Mesenchymal stem cell (in vitro differentiated cells and primary cell): ENCODE measurements at regions not wholly inside any gene's neighbourhood (a gene's known extent, or its start where the extent isn't known, plus 50 kb on each side); places are given as distances from the start of the nearest gene placed in this dataset.

Experiments
- DNase-seq: peaks from one replicate; pipeline ENCODE4 v3.0.0-alpha.2; 2013
- H2AFZ ChIP-seq: one replicate; pipeline ENCODE4 v1.6.1; 2013; ENCODE audit warnings: low read depth, mild to moderate bottlenecking, control low read depth, inconsistent platforms, low read length, moderate library complexity
- H2AK5ac ChIP-seq: 2 replicates; pipeline ENCODE4 v1.6.1; 2013; ENCODE audit warnings: low read length, moderate library complexity, mild to moderate bottlenecking, inconsistent platforms; ENCODE audit not compliant: severe bottlenecking
- H2BK120ac ChIP-seq: one replicate; pipeline ENCODE4 v1.6.1; 2013; ENCODE audit warnings: low read depth, mild to moderate bottlenecking, inconsistent platforms, low read length, moderate library complexity
- H2BK12ac ChIP-seq, 2 experiments: one replicate each; pipeline ENCODE4 v1.6.1; 2013; ENCODE audit warnings: inconsistent platforms in 2 of 2, low read length in 2 of 2, mild to moderate bottlenecking in 2 of 2, moderate library complexity in 2 of 2, control low read depth in 1 of 2
- H2BK15ac ChIP-seq: one replicate; pipeline ENCODE4 v1.6.1; 2013; ENCODE audit warnings: mild to moderate bottlenecking, low read depth, inconsistent platforms; ENCODE audit not compliant: poor library complexity, severe bottlenecking
- H2BK5ac ChIP-seq: 2 replicates; pipeline ENCODE4 v1.6.1; 2013; ENCODE audit warnings: low read depth, mild to moderate bottlenecking, low read length, control low read depth, inconsistent platforms; ENCODE audit not compliant: poor library complexity, severe bottlenecking
- H3K14ac ChIP-seq, 2 experiments: one replicate each; pipeline ENCODE4 v1.6.1; 2013; ENCODE audit warnings: inconsistent platforms in 2 of 2, low read length in 2 of 2, control low read depth in 1 of 2, mild to moderate bottlenecking in 1 of 2, moderate library complexity in 1 of 2
- H3K18ac ChIP-seq, 2 experiments: one replicate each; pipeline ENCODE4 v1.6.1; 2013; ENCODE audit warnings: inconsistent platforms in 2 of 2, low read length in 2 of 2, control low read depth in 1 of 2, low read depth in 1 of 2, mild to moderate bottlenecking in 1 of 2
- H3K23ac ChIP-seq, 2 experiments: one replicate each; pipeline ENCODE4 v1.6.1; 2013; ENCODE audit warnings: inconsistent platforms in 2 of 2, low read length in 2 of 2, mild to moderate bottlenecking in 2 of 2, moderate library complexity in 2 of 2, control low read depth in 1 of 2
- H3K27ac ChIP-seq: 2 replicates; pipeline ENCODE4 v1.5.1; 2013; ENCODE audit warnings: mild to moderate bottlenecking, moderate library complexity, low read length, control low read depth, inconsistent platforms; ENCODE audit not compliant: poor library complexity, severe bottlenecking
- H3K27me3 ChIP-seq, 2 experiments: 2 replicates each; pipeline versions ENCODE4 v1.6.1 to v1.7.0; 2013; ENCODE audit warnings: low read length in 2 of 2, mild to moderate bottlenecking in 2 of 2, moderate library complexity in 2 of 2, control low read depth in 1 of 2, inconsistent platforms in 1 of 2; ENCODE audit not compliant: control insufficient read depth in 1 of 2, insufficient read depth in 1 of 2
- H3K36me3 ChIP-seq, 2 experiments: 2 replicates each; pipeline versions ENCODE4 v1.6.1 to v1.7.0; 2013; ENCODE audit warnings: low read length in 2 of 2, control low read depth in 1 of 2, inconsistent platforms in 1 of 2, low read depth in 1 of 2, mild to moderate bottlenecking in 1 of 2; ENCODE audit not compliant: insufficient read depth in 2 of 2, control insufficient read depth in 1 of 2
- H3K4ac ChIP-seq, 2 experiments: one replicate each; pipeline ENCODE4 v1.6.1; 2013; ENCODE audit warnings: inconsistent platforms in 2 of 2, low read length in 2 of 2, mild to moderate bottlenecking in 2 of 2, moderate library complexity in 2 of 2, control low read depth in 1 of 2, low read depth in 1 of 2
- H3K4me1 ChIP-seq: 2 replicates; pipeline ENCODE4 v1.6.1; 2013; ENCODE audit warnings: low read depth, low read length, control low read depth; ENCODE audit not compliant: control insufficient read depth, insufficient read depth
- H3K4me2 ChIP-seq: 2 replicates; pipeline ENCODE4 v1.6.1; 2013; ENCODE audit warnings: low read length, mild to moderate bottlenecking, inconsistent platforms; ENCODE audit not compliant: poor library complexity, severe bottlenecking
- H3K4me3 ChIP-seq, 2 experiments: 2 replicates each; pipeline versions ENCODE4 v1.5.1 to v1.7.0; 2013; ENCODE audit warnings: low read length in 2 of 2, mild to moderate bottlenecking in 2 of 2, control low read depth in 1 of 2, low read depth in 1 of 2; ENCODE audit not compliant: insufficient read depth in 1 of 2
- H3K79me1 ChIP-seq: replicated peaks from 2 replicates; pipeline ENCODE4 v1.6.1; 2013; ENCODE audit warnings: mild to moderate bottlenecking, control low read depth, low read length, inconsistent platforms; ENCODE audit not compliant: poor library complexity, severe bottlenecking
- H3K9ac ChIP-seq: 2 replicates; pipeline ENCODE4 v1.7.0; 2013; ENCODE audit warnings: mild to moderate bottlenecking, low read length, moderate library complexity
- H3K9me3 ChIP-seq: 2 replicates; pipeline ENCODE4 v1.7.0; 2013; ENCODE audit warnings: mild to moderate bottlenecking, low read length; ENCODE audit not compliant: control insufficient read depth
- H4K8ac ChIP-seq: one replicate; pipeline ENCODE4 v1.6.1; 2013; ENCODE audit warnings: inconsistent platforms, mild to moderate bottlenecking, low read length, moderate library complexity
- H4K91ac ChIP-seq: one replicate; pipeline ENCODE4 v1.6.1; 2013; ENCODE audit warnings: mild to moderate bottlenecking, low read length, inconsistent platforms
- WGBS: methylation state at CpG from one replicate; pipeline ENCODE4 v1.1.7; 2013; ENCODE audit warnings: mixed read lengths; 5-methylcytosine and 5-hydroxymethylcytosine counted together

GRCh38 chr15:94731286-94731685, 499.9 kb downstream of the MCTP2 start:
- Histone ChIP-seq H3K14ac (no peak overlapping the region), H3K79me1 (no peaks in the 10 kb centered on the region), H2AK5ac (no peak overlapping the region), H2BK120ac (no peak overlapping the region), H3K9ac (no peak overlapping the region), H4K91ac (no peak overlapping the region), H2BK15ac (no peak overlapping the region), H2BK12ac (no peak overlapping the region), H3K4me2 (no peak overlapping the region), H2AFZ (no peak overlapping the region), H3K27me3 (no peaks in the 10 kb centered on the region), H3K4me1 (no peaks in the 10 kb centered on the region), H3K23ac (no peak overlapping the region), H3K27ac (no peak overlapping the region), H2BK5ac (no peak overlapping the region), H3K18ac (no peak overlapping the region), H3K4ac (no peak overlapping the region), H3K9me3 (peaks cover 5% of the 10 kb centered on the region), H4K8ac (no peak overlapping the region), H3K4me3 (no peak overlapping the region), H3K36me3 (no peaks in the 10 kb centered on the region)
- no CpG with 5 or more reads among the region's 3 CpGs for WGBS
- DNase-seq: no peak

DNA sequence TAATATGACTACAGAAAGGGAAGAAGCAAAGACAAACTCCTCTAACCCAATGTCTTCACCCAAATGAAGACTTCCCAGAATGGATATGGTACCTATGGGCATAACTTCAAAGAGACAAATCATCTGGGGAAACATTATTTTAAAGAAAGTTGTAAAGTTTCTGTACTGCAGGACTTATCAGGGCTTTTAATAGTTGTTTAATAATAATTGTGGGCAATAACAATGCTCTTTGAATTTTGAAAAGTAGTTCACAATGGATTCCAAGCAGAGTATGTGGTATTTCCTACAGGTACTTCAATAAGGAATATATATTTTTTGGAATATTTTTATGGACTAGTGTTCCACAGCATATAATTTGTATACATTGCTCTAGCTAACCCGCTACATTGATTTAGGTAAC, 503.1 kb downstream of the MCTP2 start:
- no peaks in the 10 kb centered on the region for H3K79me1 ChIP-seq
- no peak overlapping the region for H3K4ac ChIP-seq
- no peak overlapping the region for H3K23ac ChIP-seq
- H3K4me1 ChIP-seq: no peaks in the 10 kb centered on the region
- H2BK15ac ChIP-seq: no peak overlapping the region
- H3K9ac ChIP-seq: no peak overlapping the region
- no peak overlapping the region for H3K14ac ChIP-seq
- no peak overlapping the region for H2BK5ac ChIP-seq
- H3K9me3 ChIP-seq: no peaks in the 10 kb centered on the region
- H2AFZ ChIP-seq: no peak overlapping the region
- H3K4me3 ChIP-seq: no peak overlapping the region
- no peak overlapping the region for H2AK5ac ChIP-seq
- H3K36me3 ChIP-seq: no peaks in the 10 kb centered on the region
- no peak overlapping the region for H4K8ac ChIP-seq
- no CpG with 5 or more reads among the region's 1 CpG for WGBS
- no peak overlapping the region for H3K18ac ChIP-seq
- H2BK12ac ChIP-seq: no peak overlapping the region
- no peak overlapping the region for H3K4me2 ChIP-seq
- H3K27me3 ChIP-seq: no peaks in the 10 kb centered on the region
- no peak overlapping the region for H4K91ac ChIP-seq
- DNase-seq: no peak
- no peak overlapping the region for H2BK120ac ChIP-seq
- no peak overlapping the region for H3K27ac ChIP-seq

DNA sequence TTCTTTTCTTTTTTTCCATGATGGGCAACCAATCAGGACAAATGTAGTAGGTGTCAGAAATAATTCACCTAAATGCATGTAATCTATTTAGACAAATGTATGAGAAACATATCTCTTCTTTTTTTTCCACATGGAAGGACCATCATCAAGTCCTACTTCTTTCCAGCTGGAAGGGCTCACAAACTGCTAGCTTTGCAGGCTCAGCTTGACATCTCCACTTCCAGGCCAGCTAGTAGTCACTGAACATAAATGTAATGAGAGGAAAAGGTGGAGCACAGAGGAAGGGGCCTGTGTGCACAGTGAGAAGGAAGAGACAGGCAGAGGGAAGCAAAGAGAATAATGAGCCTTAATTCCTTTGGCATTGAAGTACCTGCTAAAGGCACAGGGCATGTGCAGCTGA, 504.9 kb downstream of the MCTP2 start:
- no peak overlapping the region for H3K4ac ChIP-seq
- H3K4me2 ChIP-seq: no peak overlapping the region
- no peak overlapping the region for H4K91ac ChIP-seq
- H3K9me3 ChIP-seq: no peaks in the 10 kb centered on the region
- H3K9ac ChIP-seq: no peak overlapping the region
- no peak overlapping the region for H2BK5ac ChIP-seq
- no peak overlapping the region for H3K14ac ChIP-seq
- H3K27me3 ChIP-seq: no peaks in the 10 kb centered on the region
- H3K36me3 ChIP-seq: no peaks in the 10 kb centered on the region
- no peak overlapping the region for H2BK15ac ChIP-seq
- H2AFZ ChIP-seq: no peak overlapping the region
- H3K79me1 ChIP-seq: no peaks in the 10 kb centered on the region
- H3K4me3 ChIP-seq: no peak overlapping the region
- H3K27ac ChIP-seq: no peak overlapping the region
- no peak for DNase-seq
- H4K8ac ChIP-seq: no peak overlapping the region
- H3K4me1 ChIP-seq: no peaks in the 10 kb centered on the region
- no peak overlapping the region for H2BK12ac ChIP-seq
- H2AK5ac ChIP-seq: no peak overlapping the region
- no peak overlapping the region for H3K23ac ChIP-seq
- H2BK120ac ChIP-seq: no peak overlapping the region
- no peak overlapping the region for H3K18ac ChIP-seq

GRCh38 chr15:94739639-94740038, 508.3 kb downstream of the MCTP2 start:
- Histone ChIP-seq H3K27me3 (no peaks in the 10 kb centered on the region), H3K9ac (no peak overlapping the region), H2BK5ac (no peak overlapping the region), H2AFZ (no peak overlapping the region), H2BK15ac (no peak overlapping the region), H2BK12ac (no peak overlapping the region), H3K4me2 (no peak overlapping the region), H3K79me1 (no peaks in the 10 kb centered on the region), H3K23ac (no peak overlapping the region), H2AK5ac (no peak overlapping the region), H3K18ac (no peak overlapping the region), H3K36me3 (no peaks in the 10 kb centered on the region), H2BK120ac (no peak overlapping the region), H3K14ac (no peak overlapping the region), H4K8ac (no peak overlapping the region), H3K4me3 (no peak overlapping the region), H3K4ac (no peak overlapping the region), H3K9me3 (peaks cover 5% of the 10 kb centered on the region), H3K27ac (no peak overlapping the region), H3K4me1 (no peaks in the 10 kb centered on the region), H4K91ac (no peak overlapping the region)
- 58% methylated on average over 1 of the region's 3 CpGs for WGBS
- DNase-seq: no peak
